Gastroesophageal sphincter (tissue), 3 donors: ENCODE measurements at regions not wholly inside any gene's neighbourhood (a gene's known extent, or its start where the extent isn't known, plus 50 kb on each side); places are given as distances from the start of the nearest gene placed in this dataset.

Experiments used
- CTCF ChIP-seq, 4 experiments: fragments of 200-600 bp in 2 of 4; fragments of 450-650 bp in 2 of 4; sonication (generic) in 1 of 4; IDR thresholded peaks; one replicate each; pipeline ENCODE4 v1.5.1; 2017 to 2019; ENCODE audit warnings: antibody characterized with exemption in 4 of 4, mild to moderate bottlenecking in 2 of 4, moderate library complexity in 2 of 4
- EP300 ChIP-seq: sonication (generic); formaldehyde crosslinking; IDR thresholded peaks from one replicate; pipeline ENCODE4 v1.6.1; 2017; ENCODE audit warnings: antibody characterized with exemption, mild to moderate bottlenecking
- POLR2A ChIP-seq, 2 donors: fragments of 450-650 bp; IDR thresholded peaks; one replicate each; pipeline ENCODE4 v1.6.1; 2017; ENCODE audit warnings: antibody characterized with exemption in 2 of 2, mild to moderate bottlenecking in 2 of 2, moderate library complexity in 1 of 2
- POLR2AphosphoS5 ChIP-seq: sonication (generic); formaldehyde crosslinking; IDR thresholded peaks from one replicate; pipeline ENCODE4 v1.6.1; 2017; ENCODE audit warnings: antibody characterized with exemption

DNA sequence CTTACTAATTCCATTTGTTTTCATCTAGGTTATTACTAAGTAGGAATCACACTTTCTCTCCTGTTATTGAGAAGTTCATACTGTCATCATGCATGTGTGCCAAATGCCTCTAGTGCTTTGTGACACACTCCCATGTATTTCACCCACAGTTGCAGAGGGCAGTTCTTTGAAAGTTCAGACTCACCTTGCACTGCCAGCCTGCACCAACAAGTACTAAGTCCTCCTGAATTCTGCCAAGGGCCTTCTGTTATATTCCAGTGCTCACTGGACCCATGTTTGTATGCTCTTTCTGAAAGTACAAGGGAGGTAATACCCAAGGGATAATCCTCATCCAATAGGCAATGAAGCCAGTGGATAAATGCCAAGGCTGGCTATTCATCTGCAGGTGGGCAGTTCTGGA is 136.6 kb upstream of the ARPP21 start:
- no peak for TF ChIP-seq CTCF (IDR thresholded peaks at IDR 0.05)
- TF ChIP-seq EP300, result no peak
- TF ChIP-seq POLR2AphosphoS5, result no peak
- no peak for TF ChIP-seq POLR2A (IDR thresholded peaks at IDR 0.05)
